ENCODE measurements at regions not wholly inside any gene's neighbourhood (a gene's known extent, or its start where the extent isn't known, plus 50 kb on each side); places are given as distances from the start of the nearest gene placed in this dataset.
"Not testable (repeated sequence)": the region's sequence is repeated elsewhere in the genome, so short reads cannot be mapped to it uniquely, and the experiment has no call there.

GRCh38 chr7:24127930-24128329, 156.1 kb upstream of the NPY start:
- intact Hi-C loops (cut with DNase I), result no loop called here

GRCh38 chr7:24129597-24129996, 154.4 kb upstream of the NPY start:
- intact Hi-C loops (cut with DNase I), result no loop called here
- DNase-seq, result no peak

More at GRCh38 chr7:24127930-24128329, 156.1 kb upstream of the NPY start:
- DNase-seq, result no peak

GRCh38 chr7:24130631-24131030, 153.4 kb upstream of the NPY start:
- no peak for DNase-seq
- intact Hi-C loops (cut with DNase I), result no loop called here

DNA sequence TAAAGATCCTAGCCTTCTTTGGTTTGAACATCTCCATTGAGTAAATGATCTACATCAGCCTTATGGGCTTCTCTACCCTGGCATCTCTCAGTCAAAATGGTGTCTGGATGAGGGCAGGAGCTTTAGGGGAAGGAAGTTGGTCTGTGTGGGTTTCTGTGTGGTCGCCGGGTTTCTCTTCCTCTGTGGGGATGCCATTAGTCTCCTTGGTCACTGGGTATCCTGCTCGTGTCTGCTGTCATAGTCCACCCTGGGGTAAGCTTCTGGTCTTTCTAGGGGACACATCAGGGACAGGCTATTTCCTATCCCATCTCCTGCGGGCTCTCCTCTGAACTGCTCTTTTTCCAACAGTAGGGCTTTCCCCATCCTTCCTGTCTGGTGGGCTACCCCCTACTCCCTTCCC, 150.3 kb upstream of the NPY start:
- intact Hi-C loops (cut with DNase I), result no loop called here
- DNase-seq, result no peak

GRCh38 chr7:24134535-24134934, 149.5 kb upstream of the NPY start:
- DNase-seq, result no peak
- intact Hi-C loops (cut with DNase I), result no loop called here

DNA sequence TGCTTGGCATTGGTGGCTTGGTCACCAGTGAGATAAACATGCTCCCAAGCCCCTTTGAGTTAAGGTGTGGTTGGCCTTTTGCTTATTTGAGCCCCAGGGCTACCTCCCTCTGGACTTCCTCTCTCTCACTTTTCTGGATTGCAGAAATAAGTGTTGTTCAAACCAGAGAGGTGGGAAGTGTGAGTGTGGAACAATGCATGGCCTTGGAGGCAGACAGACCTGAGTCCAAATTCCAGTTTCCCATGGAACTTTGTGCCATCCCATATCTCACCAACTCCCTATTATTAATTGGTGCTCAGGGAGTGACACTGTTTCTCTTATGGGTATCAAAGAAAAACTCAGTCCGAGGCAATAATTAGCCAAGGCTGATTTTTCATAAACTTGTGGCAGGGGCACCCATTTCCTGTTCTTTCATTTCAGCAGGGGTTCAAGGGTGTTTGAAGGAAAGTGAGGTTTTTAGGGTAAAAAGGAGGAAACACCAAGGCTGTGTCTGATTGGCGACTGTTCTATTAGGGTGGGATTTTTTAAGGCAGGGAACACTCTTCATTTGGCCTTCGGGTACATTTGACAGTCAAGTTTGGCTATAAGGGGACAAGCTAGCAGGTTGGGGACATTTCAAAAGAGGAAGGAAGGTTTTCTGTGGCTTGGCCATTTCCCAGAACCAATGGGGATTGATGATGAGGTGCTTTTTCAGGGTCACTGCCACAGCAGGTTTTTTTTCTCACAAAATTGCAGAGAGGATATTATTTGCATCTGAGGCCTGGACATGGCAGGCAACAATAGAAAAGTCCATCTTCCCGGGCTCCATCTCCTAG, 148.8 kb upstream of the NPY start:
- no peak for DNase-seq
- intact Hi-C loops (cut with DNase I), result no loop called here

- no peak for DNase-seq
- intact Hi-C loops (cut with DNase I), result no loop called here
Measured at GRCh38 chr7:24137338-24137737, 146.7 kb upstream of the NPY start.

DNA sequence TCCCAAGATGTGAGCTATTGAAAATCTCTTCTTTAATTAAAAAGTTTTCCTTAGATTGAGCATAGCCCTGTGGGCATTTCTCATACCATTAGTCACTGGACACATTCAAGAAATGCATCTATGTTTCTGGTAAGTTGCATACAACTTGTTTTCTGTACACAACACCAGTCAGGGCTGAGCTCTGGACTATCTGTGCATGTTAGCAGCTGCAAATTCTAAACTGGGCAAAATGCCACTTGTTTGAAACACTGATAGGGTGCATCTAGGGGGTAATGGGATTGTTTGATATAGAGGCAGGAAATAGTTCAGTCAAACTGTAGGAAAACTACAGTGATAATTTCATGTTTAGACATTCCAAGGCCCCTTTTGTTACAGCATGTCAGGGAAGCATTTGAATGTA, 145.6 kb upstream of the NPY start:
- intact Hi-C loops (cut with DNase I), result no loop called here
- no peak for DNase-seq

DNA sequence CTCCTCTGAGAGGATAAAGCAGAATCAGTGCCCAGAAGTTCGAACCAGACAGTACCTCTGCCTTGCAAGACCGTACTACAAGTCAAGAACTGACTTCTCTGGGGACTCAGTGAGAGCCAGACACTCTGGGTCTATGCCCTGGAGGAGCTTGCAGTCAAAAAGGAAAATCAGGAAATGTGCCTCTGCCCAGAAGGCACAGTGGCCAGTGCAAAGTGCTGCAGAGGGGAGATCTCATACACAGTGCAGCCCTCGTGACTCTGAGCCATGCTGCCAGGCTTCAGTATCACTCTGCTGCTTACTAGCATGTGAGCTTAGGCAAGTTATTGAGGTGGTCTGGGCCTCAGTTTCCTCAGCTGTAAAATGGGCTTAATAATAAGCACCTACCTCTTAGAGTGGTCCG, 144.0 kb upstream of the NPY start:
- intact Hi-C loops (cut with DNase I), result no loop called here

DNA sequence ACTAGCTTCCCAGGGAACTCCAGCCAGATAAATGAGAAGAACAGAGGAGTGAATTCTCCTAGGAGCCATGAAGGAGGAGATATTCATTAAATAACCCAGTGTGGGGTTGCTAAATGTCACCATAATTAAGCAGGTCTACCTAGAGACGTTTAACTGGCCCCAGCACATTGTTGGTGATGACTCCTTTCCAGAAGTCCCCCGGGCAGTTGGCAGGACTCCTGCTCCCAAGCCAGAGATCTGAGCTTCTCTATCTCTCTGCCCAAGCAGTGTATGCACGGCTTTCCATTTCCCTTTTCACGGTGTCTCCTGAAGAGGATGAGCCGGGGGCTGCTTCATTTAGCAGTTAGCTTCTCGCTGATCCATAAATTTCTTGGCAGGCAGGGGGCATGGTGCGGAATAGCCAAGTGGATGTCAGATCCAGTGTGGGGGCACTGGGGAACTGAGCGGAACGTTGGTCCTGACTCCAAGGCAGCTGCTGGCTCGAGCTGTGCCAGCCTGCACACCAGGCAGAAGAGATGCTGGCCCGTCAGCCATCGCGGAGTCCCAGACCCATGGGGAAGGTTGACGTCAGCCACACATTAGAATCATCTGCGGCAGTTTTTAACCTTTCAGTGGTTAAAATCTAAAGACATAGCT, 142.0 kb upstream of the NPY start:
- DNase-seq, result peak in 3 of 10 donors; percentile 10 to 84 (median 76)
- intact Hi-C loops (cut with DNase I), result no loop called here

More for the DNA sequence above, 144.0 kb upstream of the NPY start:
- DNase-seq, result no peak

DNA sequence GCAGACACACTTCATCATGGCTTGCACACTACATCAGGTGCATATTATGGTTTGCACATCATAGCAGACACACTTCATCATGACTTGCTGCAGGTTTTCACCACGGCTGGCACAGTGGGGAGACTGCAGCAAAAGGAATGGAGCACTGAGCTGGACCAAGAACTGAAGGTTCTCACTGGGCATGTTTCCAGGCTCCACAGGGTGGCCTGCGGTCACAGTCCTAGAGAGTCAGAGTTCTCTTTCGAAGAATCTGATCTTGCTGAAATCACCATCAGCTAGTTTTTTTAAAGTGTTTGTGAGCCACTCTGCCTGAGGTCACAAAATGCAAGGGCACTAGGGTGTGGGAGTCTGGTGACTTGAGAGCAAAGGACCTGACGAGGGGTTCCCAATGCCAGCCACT, 140.4 kb upstream of the NPY start:
- intact Hi-C loops (cut with DNase I), result no loop called here
- DNase-seq, result no peak

GRCh38 chr7:24151944-24152343, 132.0 kb upstream of the NPY start:
- intact Hi-C loops (cut with DNase I), result no loop called here
- DNase-seq, result no peak

DNA sequence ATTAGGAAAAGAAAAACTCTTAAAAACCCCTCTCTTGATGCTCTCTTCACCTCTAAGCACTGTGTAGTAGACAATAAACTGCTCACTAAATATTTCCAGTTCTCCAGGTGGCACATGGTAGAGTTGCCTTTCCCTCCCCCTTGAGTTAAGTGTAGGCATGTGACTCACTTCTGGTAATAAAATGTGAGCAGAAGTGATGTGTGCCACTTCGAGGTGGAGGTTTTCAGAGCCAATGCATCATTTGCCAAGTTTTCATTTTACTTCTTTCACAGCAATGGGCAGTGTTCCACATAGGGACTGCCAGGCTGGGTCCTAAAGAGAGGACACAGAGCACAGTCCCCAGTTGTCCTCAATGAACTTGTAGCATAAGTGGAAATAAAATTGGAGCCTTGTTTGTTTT, 131.6 kb upstream of the NPY start:
- no peak for DNase-seq
- intact Hi-C loops (cut with DNase I), result no loop called here

GRCh38 chr7:24152877-24153472, 131.0 kb upstream of the NPY start:
- intact Hi-C loops (cut with DNase I), result no loop called here
- DNase-seq, result no peak

DNA sequence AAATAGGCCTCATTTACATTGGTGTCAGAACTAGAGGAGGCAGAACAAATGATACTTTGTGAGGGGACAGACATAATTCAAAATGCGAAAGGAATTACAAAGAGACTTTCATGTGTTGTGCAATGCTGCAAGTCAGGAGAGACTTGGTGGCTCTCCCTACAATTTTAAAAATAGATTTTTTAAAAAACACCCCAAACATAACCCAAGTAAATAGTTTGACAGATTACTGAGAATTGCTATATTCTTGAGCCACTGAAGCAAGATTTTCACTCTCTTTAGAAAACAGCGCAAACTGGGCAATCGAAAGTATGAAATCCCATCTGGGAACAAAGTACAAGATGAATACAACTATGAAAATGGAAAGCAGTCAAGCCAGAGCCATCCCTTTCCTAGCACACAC, 126.3 kb upstream of the NPY start:
- DNase-seq, result no peak
- intact Hi-C loops (cut with DNase I), result no loop called here

DNA sequence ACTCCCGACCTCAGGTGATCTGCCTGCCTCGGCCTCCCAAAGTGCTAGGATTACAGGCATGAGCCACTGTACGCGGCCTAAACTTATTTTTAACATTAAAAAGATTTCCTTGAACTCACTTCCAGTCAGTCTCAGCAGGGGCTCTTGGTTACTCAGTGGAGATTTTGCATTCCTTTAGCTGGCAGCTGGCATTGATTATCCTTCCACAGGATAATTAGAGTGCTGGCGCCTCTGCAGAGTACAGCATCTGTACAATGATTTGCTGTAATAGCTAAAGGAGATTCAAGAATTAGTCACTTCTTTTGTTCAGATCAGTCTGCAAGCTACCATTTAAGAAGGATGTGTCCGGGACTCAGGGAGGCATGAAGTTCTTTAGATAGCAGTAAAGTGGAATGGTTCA, 125.0 kb upstream of the NPY start:
- intact Hi-C loops (cut with DNase I), result no loop called here
- DNase-seq, result no peak

GRCh38 chr7:24164401-24164800, 119.6 kb upstream of the NPY start:
- DNase-seq, result no peak
- intact Hi-C loops (cut with DNase I), result no loop called here

GRCh38 chr7:24169077-24169624, 114.8 kb upstream of the NPY start:
- intact Hi-C loops (cut with DNase I), result no loop called here
- no peak for DNase-seq

GRCh38 chr7:24171951-24172350, 112.0 kb upstream of the NPY start:
- intact Hi-C loops (cut with DNase I); DNase-seq: not testable (repeated sequence)

- DNase-seq, result no peak
- intact Hi-C loops (cut with DNase I), result no loop called here
Measured at GRCh38 chr7:24172856-24173255, 111.1 kb upstream of the NPY start.

DNA sequence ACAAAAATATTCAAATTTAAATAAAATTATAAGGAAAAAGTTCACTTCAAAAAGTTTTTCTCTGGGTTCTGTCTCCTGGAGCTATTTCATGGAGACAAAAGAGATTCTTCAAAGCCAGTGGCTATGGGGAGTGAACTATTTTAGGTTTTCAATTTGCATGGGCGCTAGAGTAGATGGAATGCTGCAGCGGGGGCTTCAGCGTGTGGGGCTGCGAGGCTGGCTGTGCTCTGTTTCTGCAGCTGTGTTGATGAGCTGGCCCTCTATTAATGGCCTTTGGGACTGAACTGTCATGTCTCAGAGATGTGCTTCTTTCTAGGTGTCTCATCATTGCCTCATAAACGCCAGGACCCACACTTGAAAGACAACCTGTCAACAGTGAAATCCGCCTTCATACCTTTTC, 108.4 kb upstream of the NPY start:
- intact Hi-C loops (cut with DNase I), result no loop called here
- no peak for DNase-seq
